ENCODE measurements at regions not wholly inside any gene's neighbourhood (a gene's known extent, or its start where the extent isn't known, plus 50 kb on each side); places are given as distances from the start of the nearest gene placed in this dataset.
"Not testable (repeated sequence)": the region's sequence is repeated elsewhere in the genome, so short reads cannot be mapped to it uniquely, and the experiment has no call there.

DNA sequence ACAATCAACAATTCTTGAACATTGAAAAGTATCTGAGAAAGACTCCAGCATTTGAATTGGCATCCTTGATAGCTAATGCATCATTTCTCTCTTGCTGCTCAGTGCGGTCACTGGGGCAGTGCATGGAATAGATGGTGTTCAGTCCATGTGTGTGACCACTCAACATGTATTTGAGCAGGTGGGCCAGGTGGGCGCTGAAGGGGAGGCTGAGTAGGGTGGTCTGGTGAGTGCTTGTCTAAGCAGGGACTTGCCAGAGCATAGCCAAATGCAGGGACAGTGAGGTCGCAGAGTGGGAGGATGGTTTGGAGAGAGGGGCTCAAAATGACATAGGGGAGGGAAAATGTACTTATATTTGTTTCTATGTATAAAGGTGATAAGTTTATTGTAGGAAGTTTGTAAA lies 409.0 kb downstream of the TMEM121 start:
- Histone ChIP-seq H3K27me3 (no peaks in the 10 kb centered on the region), H3K36me3 (no peaks in the 10 kb centered on the region), H3K9ac (no peak overlapping the region), H3K4me3 (no peak overlapping the region), H3K27ac (no peak overlapping the region), H3K4me2 (no peak overlapping the region), H3K4me1 (no peaks in the 10 kb centered on the region), H3K9me3 (replicated peaks in 1 of 11) (no peaks in the 10 kb centered on the region), H4K20me1 (no peaks in the 10 kb centered on the region)
- TF ChIP-seq Cebpa-rat (IDR thresholded peaks at IDR 0.05) = no peak

DNA sequence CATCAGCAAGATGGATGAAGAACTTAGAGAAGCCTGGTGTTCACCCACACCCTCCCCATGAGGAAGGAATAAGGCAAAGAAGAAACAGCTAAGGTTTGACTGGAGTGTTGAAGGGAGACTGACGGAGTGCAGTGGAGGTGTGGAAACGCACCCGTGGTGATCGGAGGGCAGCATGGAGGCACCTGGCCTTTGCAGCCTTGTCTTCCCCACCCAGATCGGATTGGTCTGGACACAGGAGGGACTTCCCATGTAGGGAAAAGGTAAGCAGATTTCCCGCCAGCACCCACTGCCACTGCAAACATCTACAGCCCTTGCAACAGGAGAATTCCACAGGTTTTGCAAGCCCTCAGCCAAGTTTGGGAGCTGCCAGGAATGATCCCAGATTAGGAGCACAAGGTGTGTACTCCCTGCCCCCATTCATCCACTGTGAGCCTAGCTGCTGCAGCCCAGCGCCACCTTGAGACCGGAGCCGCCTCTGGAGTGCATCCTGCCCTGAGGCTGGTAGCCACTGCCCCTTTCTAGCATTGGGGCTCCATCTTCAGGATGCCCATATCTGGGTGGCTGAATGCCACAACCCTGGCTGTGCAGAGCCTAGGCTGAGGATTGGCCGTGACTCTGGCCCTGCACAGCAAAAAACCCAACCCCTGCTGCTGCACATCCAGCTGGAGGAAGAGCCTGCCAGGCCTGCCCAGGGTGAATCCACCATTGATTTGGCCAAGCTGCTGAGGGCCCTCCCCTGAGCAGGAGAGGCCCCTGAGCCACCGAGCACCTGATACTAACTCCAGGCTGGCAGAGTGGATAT lies 411.1 kb downstream of the TMEM121 start:
- H3K4me1 ChIP-seq = no peaks in the 10 kb centered on the region
- no peak for TF ChIP-seq Cebpa-rat (IDR thresholded peaks at IDR 0.05)
- H3K9ac ChIP-seq = no peak overlapping the region
- H4K20me1 ChIP-seq = no peaks in the 10 kb centered on the region
- no peaks in the 10 kb centered on the region for H3K36me3 ChIP-seq
- no peak overlapping the region for H3K27ac ChIP-seq
- no peak overlapping the region for H3K4me3 ChIP-seq
- H3K9me3 ChIP-seq (replicated peaks in 1 of 11) = no peaks in the 10 kb centered on the region
- no peaks in the 10 kb centered on the region for H3K27me3 ChIP-seq
- H3K4me2 ChIP-seq = no peak overlapping the region

DNA sequence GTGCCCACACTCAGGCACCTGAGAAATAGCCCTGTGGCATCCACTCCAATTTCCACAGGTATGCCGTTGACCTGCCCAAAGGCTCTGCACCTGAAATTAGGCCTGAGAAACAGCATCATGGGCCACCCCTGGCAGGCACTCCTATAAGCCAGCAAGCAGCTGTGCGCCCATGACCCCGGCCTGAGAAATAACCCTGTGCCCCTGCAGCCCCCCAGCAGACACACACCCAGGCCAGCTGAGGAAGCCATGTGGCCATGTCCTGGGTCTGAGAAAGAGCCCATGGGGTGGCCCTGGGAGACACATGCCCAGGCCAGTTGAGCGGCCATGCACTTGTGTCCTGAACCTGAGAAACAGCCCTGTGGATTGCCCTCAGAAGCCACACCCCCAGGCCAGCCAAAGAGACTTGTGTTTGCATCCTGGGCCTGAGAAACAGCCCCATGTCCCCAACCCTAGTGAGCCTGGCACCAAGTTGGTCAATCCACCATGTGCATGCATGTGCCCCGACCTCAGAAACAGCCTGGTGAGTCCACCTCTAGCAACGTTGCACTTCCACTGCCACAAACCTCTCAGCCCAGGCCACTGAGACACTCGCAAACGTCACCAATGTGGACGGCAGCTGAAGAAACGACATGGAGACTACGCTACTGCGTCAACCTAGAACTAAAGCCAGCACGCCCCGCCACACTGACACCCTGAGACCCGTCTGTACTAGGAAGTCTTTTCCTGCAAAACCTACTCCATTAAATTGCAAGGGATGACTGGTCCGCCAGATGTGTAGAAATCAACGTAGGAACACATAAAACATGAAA lies 411.9 kb downstream of the TMEM121 start:
- Histone ChIP-seq H3K9ac (no peak overlapping the region), H3K27me3 (no peaks in the 10 kb centered on the region)
- no peak for TF ChIP-seq Cebpa-rat (IDR thresholded peaks at IDR 0.05)

DNA sequence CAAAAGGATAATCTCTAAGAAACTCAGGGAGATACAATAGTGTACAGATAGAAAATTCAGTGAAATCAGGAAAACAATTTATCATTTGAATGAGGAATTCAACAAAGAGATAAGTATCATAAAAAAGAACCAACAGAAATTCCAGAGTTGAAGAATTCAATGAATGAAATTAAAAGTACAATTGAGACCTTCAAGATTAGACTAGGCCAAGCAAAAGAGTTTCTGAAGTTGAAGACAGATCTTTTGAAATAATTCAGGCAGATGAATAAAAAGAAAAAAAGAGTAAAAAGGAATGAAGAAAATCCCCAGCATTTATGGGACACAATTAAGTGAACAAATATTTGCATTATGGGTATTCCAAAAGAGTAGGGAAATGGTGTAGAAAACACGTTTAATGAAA lies 412.6 kb downstream of the TMEM121 start:
- H3K27me3 ChIP-seq = no peaks in the 10 kb centered on the region
- H3K9ac ChIP-seq = no peak overlapping the region
- no peak overlapping the region for H3K4me2 ChIP-seq
- H4K20me1 ChIP-seq = no peaks in the 10 kb centered on the region
- H3K4me3 ChIP-seq = no peak overlapping the region
- no peaks in the 10 kb centered on the region for H3K36me3 ChIP-seq
- H3K4me1 ChIP-seq = no peaks in the 10 kb centered on the region
- H3K9me3 ChIP-seq (replicated peaks in 1 of 11) = no peaks in the 10 kb centered on the region
- no peak for TF ChIP-seq Cebpa-rat (IDR thresholded peaks at IDR 0.05)
- H3K27ac ChIP-seq = no peak overlapping the region

More for the DNA sequence above, 411.9 kb downstream of the TMEM121 start:
- H4K20me1 ChIP-seq = no peaks in the 10 kb centered on the region
- H3K27ac ChIP-seq = no peak overlapping the region
- no peak overlapping the region for H3K4me2 ChIP-seq
- H3K9me3 ChIP-seq (replicated peaks in 1 of 11) = no peaks in the 10 kb centered on the region
- no peaks in the 10 kb centered on the region for H3K36me3 ChIP-seq
- H3K4me3 ChIP-seq = no peak overlapping the region
- no peaks in the 10 kb centered on the region for H3K4me1 ChIP-seq

DNA sequence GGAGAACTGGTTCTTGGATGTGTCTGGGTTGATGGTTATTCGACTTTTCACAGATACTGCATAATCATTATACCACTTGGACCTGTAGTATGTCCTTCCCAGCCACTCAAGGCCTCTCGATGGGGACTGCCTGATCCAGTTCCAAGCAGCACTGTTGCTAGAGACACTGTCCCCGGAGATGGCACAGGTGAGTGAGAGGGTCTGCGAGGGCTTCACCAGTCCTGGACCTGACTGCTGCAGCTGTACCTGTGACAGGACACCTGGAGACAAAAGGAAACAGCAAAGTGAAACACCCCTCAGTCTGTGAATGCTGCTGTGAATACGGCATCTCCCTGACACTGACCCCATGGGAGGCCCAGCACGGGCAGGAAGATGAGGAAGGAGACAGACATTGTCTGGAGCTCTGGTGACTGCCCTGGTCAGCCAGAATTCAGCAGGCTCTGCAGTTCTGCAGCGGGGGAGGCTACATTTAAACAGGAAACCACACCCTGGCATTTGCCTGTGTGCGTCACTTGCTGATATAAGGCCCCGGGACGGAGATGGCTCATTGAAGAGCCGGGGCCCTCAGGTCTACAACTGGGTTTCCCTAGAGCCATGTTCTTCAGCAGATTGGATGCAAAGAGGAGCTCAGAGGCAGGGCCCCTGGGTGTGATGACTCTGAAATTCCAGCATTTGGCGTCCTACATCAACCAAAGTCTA lies 413.6 kb downstream of the TMEM121 start:
- H3K4me3 ChIP-seq = no peak overlapping the region
- H3K36me3 ChIP-seq = no peaks in the 10 kb centered on the region
- no peaks in the 10 kb centered on the region for H3K9me3 ChIP-seq (replicated peaks in 1 of 11)
- no peaks in the 10 kb centered on the region for H3K27me3 ChIP-seq
- no peak overlapping the region for H3K4me2 ChIP-seq
- no peak overlapping the region for H3K27ac ChIP-seq
- no peak for TF ChIP-seq Cebpa-rat (IDR thresholded peaks at IDR 0.05)
- H4K20me1 ChIP-seq = no peaks in the 10 kb centered on the region
- no peak overlapping the region for H3K9ac ChIP-seq
- H3K4me1 ChIP-seq = no peaks in the 10 kb centered on the region

DNA sequence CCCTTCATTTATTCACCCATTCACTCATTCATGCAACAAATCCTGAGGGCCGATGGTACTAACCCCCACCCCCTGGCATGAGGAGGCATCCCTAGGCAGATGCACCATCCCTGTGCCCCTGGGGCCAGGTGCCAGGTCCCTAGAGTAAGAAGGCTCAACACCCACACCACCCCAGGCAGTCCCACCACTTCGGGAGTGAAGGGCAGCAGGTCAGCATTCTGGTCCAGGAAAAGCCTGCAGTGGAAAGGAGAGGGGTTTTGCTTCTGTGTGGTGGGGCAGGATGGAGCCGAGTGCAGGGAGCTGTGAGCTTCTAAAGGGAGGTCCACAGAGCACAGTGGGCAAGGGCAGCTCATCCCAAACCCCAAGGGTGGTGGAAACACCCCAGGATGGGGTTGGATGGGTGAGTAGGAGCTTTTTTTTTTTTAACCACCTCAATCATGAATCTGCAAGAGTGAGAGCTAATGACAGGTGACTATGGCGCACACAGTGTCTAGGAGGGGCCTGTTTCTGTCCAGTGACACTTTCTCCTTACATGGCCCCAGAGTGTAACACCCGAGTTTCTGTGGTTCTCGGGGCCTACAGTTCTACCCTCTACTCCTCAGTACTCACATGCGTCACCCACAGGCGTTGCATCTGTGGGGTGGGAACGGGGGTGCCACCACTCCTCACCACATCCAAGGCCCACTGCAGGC lies 414.3 kb downstream of the TMEM121 start:
- Histone ChIP-seq H3K9me3 (replicated peaks in 1 of 11) (no peaks in the 10 kb centered on the region), H3K36me3 (no peaks in the 10 kb centered on the region), H3K9ac (no peak overlapping the region), H3K27ac (no peak overlapping the region), H3K4me1 (no peaks in the 10 kb centered on the region), H4K20me1 (no peaks in the 10 kb centered on the region), H3K4me2 (no peak overlapping the region), H3K27me3 (no peaks in the 10 kb centered on the region), H3K4me3 (no peak overlapping the region)
- TF ChIP-seq Cebpa-rat (IDR thresholded peaks at IDR 0.05) = no peak

DNA sequence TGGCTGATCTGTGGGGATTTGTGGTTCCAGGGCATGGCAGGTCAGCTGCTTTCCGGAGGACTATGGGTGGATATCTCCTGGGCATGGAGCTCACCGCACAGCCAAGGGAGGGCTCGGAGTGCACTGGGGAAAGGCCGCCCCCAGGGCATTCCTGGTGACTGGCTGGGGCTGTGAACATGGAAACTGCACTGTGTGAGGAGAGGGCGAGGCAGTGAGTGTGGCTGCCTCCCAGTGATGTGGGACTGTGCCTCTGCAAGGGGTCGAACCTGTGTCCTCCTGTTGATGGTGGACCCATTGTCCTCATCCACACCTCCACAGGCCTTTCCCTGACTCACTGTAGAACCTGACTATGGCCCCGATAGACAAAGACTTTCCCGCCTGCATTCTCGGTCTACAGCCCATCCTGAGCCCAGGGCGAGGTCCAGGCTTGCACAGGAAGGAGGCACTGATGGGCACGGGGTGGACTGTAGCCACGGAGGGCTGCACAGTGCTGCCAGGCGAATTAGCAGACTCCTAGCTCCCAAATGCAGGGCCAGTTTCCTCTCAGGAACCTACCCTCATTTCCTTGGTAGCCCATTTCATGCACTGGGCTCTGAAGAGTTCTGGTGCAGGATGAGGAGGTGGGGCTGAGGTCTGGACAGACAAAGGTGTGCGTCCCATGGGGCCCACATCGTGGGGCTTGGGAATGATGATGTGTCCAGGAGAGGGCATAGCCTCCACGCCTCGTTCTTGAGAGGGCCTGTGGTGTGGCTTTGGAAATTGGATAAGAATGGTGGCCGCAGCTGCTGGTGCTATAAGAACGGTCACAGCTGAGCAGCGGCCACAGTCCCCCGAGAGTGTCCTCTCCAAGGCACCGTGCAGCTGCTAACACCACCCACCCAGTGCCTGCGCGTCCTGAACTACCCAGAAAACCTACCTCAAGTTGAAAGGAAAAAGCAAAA lies 415.1 kb downstream of the TMEM121 start:
- H3K27me3 ChIP-seq = no peaks in the 10 kb centered on the region
- TF ChIP-seq Cebpa-rat (IDR thresholded peaks at IDR 0.05) = no peak
- H3K9me3 ChIP-seq (replicated peaks in 1 of 11) = no peaks in the 10 kb centered on the region

DNA sequence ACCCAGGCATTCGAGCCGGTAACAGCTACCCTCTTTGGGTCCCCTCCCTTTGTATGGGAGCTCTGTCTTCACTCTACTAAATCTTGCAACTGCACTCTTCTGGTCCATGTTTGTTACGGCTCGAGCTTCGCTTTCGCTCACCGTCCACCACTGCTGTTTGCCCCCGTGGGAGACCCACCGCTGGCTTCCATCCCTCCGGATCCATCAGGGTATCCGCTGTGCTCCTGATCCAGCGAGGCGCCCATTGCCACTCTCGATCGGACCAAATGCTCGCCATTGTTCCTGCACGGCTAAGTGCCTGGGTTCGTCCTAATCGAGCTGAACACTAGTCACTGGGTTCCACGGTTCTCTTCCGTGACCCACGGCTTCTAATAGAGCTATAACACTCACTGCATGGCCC lies 416.3 kb downstream of the TMEM121 start:
- not testable (repeated sequence) for H3K9me3 ChIP-seq (replicated peaks in 1 of 11); H3K36me3 ChIP-seq; H3K27me3 ChIP-seq; H4K20me1 ChIP-seq; H3K4me3 ChIP-seq; H3K9ac ChIP-seq; H3K4me2 ChIP-seq; H3K27ac ChIP-seq; H3K4me1 ChIP-seq

More for the DNA sequence above, 415.1 kb downstream of the TMEM121 start:
- no peaks in the 10 kb centered on the region for H3K36me3 ChIP-seq
- no peak overlapping the region for H3K4me3 ChIP-seq
- H3K27ac ChIP-seq = no peak overlapping the region
- H3K4me2 ChIP-seq = no peak overlapping the region
- no peak overlapping the region for H3K9ac ChIP-seq
- H3K4me1 ChIP-seq = no peaks in the 10 kb centered on the region
- no peaks in the 10 kb centered on the region for H4K20me1 ChIP-seq

All from BLaER1 treated with 17β-estradiol and CSF1 and Interleukin-3, amounts not matched to agents 10 nM and 100 nM (cell line).